Posterior vena cava (tissue), 2 donors: ENCODE measurements at regions not wholly inside any gene's neighbourhood (a gene's known extent, or its start where the extent isn't known, plus 50 kb on each side); places are given as distances from the start of the nearest gene placed in this dataset.
"Not testable (repeated sequence)": the region's sequence is repeated elsewhere in the genome, so short reads cannot be mapped to it uniquely, and the experiment has no call there.

Experiments used
- DNase-seq: peaks from one replicate; pipeline ENCODE4 v3.0.0-alpha.2; 2020; ENCODE audit warnings: low spot score
- intact Hi-C, 2 donors: fragments of 100-400 bp; cut with DNase I; formaldehyde crosslinking; loops; one replicate each; pipeline versions ENCODE4 v1.14.1 to v1.14.2; 2022 to 2023
- donor health status: DM: yes; HTN: yes; CAD: no.
- donor health status: DM: yes; HTN: yes; CAD: no.

- intact Hi-C loops, DNase-seq: not testable (repeated sequence)
Observed at GRCh38 chr11:100409267-100409666, 277.8 kb upstream of the ARHGAP42 start.

GRCh38 chr11:100419518-100419917 is 267.6 kb upstream of the ARHGAP42 start:
- intact Hi-C loops, result no loop called here
- no peak for DNase-seq

GRCh38 chr11:100434821-100435641 is 252.1 kb upstream of the ARHGAP42 start:
- DNase-seq, result no peak
- intact Hi-C loops, result no loop called here

- no peak for DNase-seq
- intact Hi-C loops, result no loop called here
Observed at GRCh38 chr11:100438376-100438775, 248.7 kb upstream of the ARHGAP42 start.

GRCh38 chr11:100441086-100441485 is 246.0 kb upstream of the ARHGAP42 start:
- intact Hi-C loops, result no loop called here
- DNase-seq, result no peak

GRCh38 chr11:100442017-100442416 is 245.1 kb upstream of the ARHGAP42 start:
- intact Hi-C loops, result no loop called here
- DNase-seq, result no peak

GRCh38 chr11:100445231-100445735 is 241.8 kb upstream of the ARHGAP42 start:
- no peak for DNase-seq
- intact Hi-C loops, result no loop called here

GRCh38 chr11:100451801-100452460 is 235.2 kb upstream of the ARHGAP42 start:
- peak; percentile 34 for DNase-seq
- intact Hi-C loops, result not testable (repeated sequence)

GRCh38 chr11:100459811-100460210 is 227.3 kb upstream of the ARHGAP42 start:
- no peak for DNase-seq
- intact Hi-C loops, result no loop called here

- intact Hi-C loops, result no loop called here
- no peak for DNase-seq
Observed at GRCh38 chr11:100460426-100460825, 226.7 kb upstream of the ARHGAP42 start.

- intact Hi-C loops, result no loop called here
- no peak for DNase-seq
Observed at GRCh38 chr11:100467821-100468508, 219.1 kb upstream of the ARHGAP42 start.

GRCh38 chr11:100469835-100470234 is 217.3 kb upstream of the ARHGAP42 start:
- no peak for DNase-seq
- intact Hi-C loops, result loop anchor here in 1 of 2 donors (5.0 kb wide), 1 partner anchor 653 kb away; no protein-coding TSS in a partner anchor

- intact Hi-C loops, result loop anchor here in 1 of 2 donors (5.0 kb wide), 1 partner anchor 656 kb away; no protein-coding TSS in a partner anchor
- no peak for DNase-seq
Observed at GRCh38 chr11:100472727-100473389, 214.2 kb upstream of the ARHGAP42 start.

- intact Hi-C loops, result loop anchor here in 1 of 2 donors (5.0 kb wide), 1 partner anchor 656 kb away; no protein-coding TSS in a partner anchor
Observed at GRCh38 chr11:100473390-100473740, 213.7 kb upstream of the ARHGAP42 start.

GRCh38 chr11:100484948-100485347 is 202.1 kb upstream of the ARHGAP42 start:
- no peak for DNase-seq
- intact Hi-C loops, result no loop called here

More at GRCh38 chr11:100473390-100473740, 213.7 kb upstream of the ARHGAP42 start:
- DNase-seq, result no peak

- intact Hi-C loops, result no loop called here
- no peak for DNase-seq
Observed at GRCh38 chr11:100498780-100499179, 188.3 kb upstream of the ARHGAP42 start.

- intact Hi-C loops, result no loop called here
- DNase-seq, result no peak
Observed at GRCh38 chr11:100501450-100501849, 185.6 kb upstream of the ARHGAP42 start.

GRCh38 chr11:100512475-100512874 is 174.6 kb upstream of the ARHGAP42 start:
- DNase-seq, result no peak
- intact Hi-C loops, result no loop called here

GRCh38 chr11:100515087-100515486 is 172.0 kb upstream of the ARHGAP42 start:
- DNase-seq, result no peak
- intact Hi-C loops, result no loop called here
